ENCODE measurements at regions not wholly inside any gene's neighbourhood (a gene's known extent, or its start where the extent isn't known, plus 50 kb on each side); places are given as distances from the start of the nearest gene placed in this dataset.

DNA sequence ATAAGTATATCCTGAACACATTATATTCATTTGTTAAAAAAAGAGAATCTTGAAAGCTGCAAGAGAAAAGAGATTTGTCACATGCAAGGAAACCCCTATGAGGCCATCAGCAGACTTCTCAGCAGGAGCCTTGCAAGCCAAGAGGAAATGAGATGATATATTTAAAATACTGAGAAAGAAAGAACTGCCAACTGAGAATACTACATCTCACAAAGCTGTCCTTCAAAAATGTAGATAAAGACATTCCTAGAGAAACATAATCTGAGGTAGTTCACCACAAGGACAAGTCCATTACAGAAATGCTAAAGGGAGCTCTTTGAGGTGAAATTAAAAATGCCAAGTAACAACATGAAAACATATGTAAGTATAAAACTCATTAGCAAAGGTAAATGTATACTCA, 224.4 kb upstream of the MBL2 start:
- Histone ChIP-seq H3K4me3 (replicated peaks in 1 of 3) (no peak overlapping the region), H3K9me3 (no peaks in the 10 kb centered on the region), H3K4me1 (peaks cover 5 to 8% of the 10 kb centered on the region in 2 donors), H3K27me3 (no peaks in the 10 kb centered on the region), H3K27ac (no peak overlapping the region), H3K36me3 (no peaks in the 10 kb centered on the region)
- intact Hi-C loops (cut with DNase I): no loop called here
- TF ChIP-seq, protein P1, sequence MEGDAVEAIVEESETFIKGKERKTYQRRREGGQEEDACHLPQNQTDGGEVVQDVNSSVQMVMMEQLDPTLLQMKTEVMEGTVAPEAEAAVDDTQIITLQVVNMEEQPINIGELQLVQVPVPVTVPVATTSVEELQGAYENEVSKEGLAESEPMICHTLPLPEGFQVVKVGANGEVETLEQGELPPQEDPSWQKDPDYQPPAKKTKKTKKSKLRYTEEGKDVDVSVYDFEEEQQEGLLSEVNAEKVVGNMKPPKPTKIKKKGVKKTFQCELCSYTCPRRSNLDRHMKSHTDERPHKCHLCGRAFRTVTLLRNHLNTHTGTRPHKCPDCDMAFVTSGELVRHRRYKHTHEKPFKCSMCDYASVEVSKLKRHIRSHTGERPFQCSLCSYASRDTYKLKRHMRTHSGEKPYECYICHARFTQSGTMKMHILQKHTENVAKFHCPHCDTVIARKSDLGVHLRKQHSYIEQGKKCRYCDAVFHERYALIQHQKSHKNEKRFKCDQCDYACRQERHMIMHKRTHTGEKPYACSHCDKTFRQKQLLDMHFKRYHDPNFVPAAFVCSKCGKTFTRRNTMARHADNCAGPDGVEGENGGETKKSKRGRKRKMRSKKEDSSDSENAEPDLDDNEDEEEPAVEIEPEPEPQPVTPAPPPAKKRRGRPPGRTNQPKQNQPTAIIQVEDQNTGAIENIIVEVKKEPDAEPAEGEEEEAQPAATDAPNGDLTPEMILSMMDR (IDR thresholded peaks at IDR 0.05): no peak
- TF ChIP-seq POLR2A (IDR thresholded peaks at IDR 0.05): no peak
- no peak for DNase-seq

DNA sequence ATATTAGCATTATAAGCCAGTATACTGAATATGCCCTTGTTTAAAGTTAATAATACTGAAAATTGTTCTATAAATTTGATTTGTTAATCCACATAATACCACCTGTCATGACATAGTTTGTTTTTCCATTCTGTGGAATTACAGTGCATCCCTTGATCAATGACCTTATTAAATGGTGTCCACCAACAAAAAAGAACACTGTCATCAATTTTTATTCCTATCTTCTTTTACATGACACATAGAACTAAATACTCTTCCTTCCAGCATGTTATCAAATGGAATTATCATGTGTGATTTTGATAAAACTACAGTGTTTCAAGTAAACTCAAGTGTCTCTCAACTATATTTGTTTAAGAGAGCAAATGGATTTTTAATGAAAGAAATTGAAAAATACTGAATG, 221.8 kb upstream of the MBL2 start:
- intact Hi-C loops (cut with DNase I): no loop called here
- no peak for DNase-seq
- TF ChIP-seq, protein P1 (IDR thresholded peaks at IDR 0.05): no peak
- TF ChIP-seq POLR2A (IDR thresholded peaks at IDR 0.05): no peak

DNA sequence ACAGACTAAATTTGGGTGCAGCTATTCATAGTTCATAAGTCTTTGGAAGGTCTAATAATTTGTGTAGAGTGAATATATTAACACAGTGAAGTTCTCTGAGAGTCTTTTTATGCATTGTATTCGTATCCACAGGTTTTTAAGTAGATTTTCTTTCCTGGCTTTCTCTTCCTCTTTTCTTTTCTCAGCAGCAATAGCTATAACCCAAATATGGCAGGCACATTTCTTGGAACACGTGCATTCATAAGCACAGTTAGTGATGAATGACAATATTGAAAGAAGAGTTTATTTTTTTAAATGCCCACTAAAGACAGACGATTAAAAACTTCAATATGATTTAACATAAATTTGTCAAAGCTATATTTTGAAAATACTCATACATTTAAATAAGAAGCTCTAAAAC, 220.5 kb upstream of the MBL2 start:
- Histone ChIP-seq H3K9me3 (no peaks in the 10 kb centered on the region), H3K4me3 (replicated peaks in 1 of 3) (no peak overlapping the region), H3K4me1 (no peaks in the 10 kb centered on the region), H3K27me3 (no peaks in the 10 kb centered on the region), H3K27ac (no peak overlapping the region), H3K36me3 (no peaks in the 10 kb centered on the region)
- 81 to 83% methylated on average over 3 of the region's 3 CpGs for WGBS, 2 donors
- DNase-seq: no peak
- no peak for TF ChIP-seq POLR2A (IDR thresholded peaks at IDR 0.05)
- TF ChIP-seq, protein P1 (IDR thresholded peaks at IDR 0.05): no peak
- intact Hi-C loops (cut with DNase I): no loop called here

More for the DNA sequence above, 221.8 kb upstream of the MBL2 start:
- Histone ChIP-seq H3K36me3 (no peaks in the 10 kb centered on the region), H3K9me3 (no peaks in the 10 kb centered on the region), H3K27me3 (no peaks in the 10 kb centered on the region), H3K4me3 (replicated peaks in 1 of 3) (no peak overlapping the region), H3K4me1 (peaks cover 0 to 3% of the 10 kb centered on the region in 2 donors), H3K27ac (no peak overlapping the region)

DNA sequence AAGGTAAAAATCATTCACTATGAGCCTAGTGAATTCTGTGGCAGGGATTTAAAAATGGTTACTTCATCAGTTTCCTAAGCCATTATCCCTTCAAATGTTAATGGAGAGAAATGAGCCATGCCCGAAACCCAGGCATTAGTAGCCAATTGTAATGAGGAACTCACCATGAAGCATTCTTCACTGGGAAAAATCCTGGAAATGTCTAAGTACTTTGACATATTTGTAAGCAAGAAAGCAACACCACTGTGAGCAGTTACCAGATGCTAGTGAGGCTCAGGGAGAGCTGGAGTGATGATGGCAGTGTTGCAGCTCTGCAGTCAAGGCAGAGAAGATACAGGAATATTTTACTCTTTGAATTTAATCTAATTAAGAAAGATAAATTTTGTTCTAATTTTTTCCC, 220.0 kb upstream of the MBL2 start:
- Histone ChIP-seq H3K27ac (no peak overlapping the region), H3K9me3 (no peaks in the 10 kb centered on the region), H3K36me3 (no peaks in the 10 kb centered on the region), H3K4me1 (no peaks in the 10 kb centered on the region), H3K27me3 (no peaks in the 10 kb centered on the region), H3K4me3 (replicated peaks in 1 of 3) (no peak overlapping the region)
- TF ChIP-seq, protein P1 (IDR thresholded peaks at IDR 0.05): no peak
- TF ChIP-seq POLR2A (IDR thresholded peaks at IDR 0.05): no peak
- DNase-seq: no peak
- 82 to 87% methylated on average over 1 of the region's 1 CpG for WGBS, 2 donors
- intact Hi-C loops (cut with DNase I): no loop called here

DNA sequence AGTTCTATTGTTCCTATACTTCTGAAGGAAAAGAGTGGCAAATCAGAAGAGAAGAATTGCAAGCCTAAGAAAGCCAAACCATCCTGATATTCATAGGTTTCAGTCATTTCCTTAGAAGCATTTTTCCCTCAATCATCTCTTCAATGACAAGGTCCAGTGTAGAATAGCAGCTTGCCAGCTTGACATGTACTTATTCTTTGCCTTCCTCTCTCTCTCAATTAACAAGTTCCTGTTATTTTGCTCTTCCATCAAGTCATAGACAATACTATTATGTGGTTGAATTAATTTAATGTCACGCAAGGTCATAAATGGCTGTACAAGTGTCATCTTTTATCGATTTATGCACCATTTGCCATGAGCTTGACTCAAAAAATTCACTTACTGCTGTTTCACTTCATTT, 216.3 kb upstream of the MBL2 start:
- TF ChIP-seq, protein P1 (IDR thresholded peaks at IDR 0.05): no peak
- no peak for TF ChIP-seq POLR2A (IDR thresholded peaks at IDR 0.05)
- DNase-seq: no peak
- Histone ChIP-seq H3K4me1 (no peaks in the 10 kb centered on the region), H3K27ac (no peak overlapping the region), H3K27me3 (no peaks in the 10 kb centered on the region), H3K4me3 (replicated peaks in 1 of 3) (no peak overlapping the region), H3K36me3 (no peaks in the 10 kb centered on the region), H3K9me3 (no peaks in the 10 kb centered on the region)
- intact Hi-C loops (cut with DNase I): no loop called here
- WGBS, 2 donors: 91 to 94% methylated on average over 2 of the region's 2 CpGs

Measured in thyroid gland (tissue), 4 donors.